ENCODE measurements at regions not wholly inside any gene's neighbourhood (a gene's known extent, or its start where the extent isn't known, plus 50 kb on each side); places are given as distances from the start of the nearest gene placed in this dataset.

DNA sequence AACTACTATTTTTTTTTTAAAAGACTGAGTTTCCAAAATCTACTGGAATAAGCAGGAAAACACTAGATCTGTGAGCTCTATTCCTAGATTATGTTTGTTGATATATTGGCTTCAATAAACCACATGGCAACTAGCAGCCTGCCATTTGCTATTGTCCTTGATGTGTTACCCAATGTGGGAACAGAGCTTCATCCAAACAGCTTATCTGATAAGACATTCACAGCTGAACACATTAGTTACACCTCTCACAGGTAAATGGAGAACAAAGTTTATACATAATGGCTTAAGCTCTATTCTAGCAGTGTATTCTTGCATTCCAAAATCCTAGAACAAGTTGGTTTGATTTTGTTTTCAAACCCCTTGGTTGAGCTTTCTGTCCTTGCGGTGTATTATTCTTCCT is 642.1 kb downstream of the TLE1 start:
- DNase-seq (ENCODE audit: extremely low spot score), result no peak
- ChIA-PET CTCF (no interaction called here), POLR2A (no interaction called here)
- TF ChIP-seq, protein P1, sequence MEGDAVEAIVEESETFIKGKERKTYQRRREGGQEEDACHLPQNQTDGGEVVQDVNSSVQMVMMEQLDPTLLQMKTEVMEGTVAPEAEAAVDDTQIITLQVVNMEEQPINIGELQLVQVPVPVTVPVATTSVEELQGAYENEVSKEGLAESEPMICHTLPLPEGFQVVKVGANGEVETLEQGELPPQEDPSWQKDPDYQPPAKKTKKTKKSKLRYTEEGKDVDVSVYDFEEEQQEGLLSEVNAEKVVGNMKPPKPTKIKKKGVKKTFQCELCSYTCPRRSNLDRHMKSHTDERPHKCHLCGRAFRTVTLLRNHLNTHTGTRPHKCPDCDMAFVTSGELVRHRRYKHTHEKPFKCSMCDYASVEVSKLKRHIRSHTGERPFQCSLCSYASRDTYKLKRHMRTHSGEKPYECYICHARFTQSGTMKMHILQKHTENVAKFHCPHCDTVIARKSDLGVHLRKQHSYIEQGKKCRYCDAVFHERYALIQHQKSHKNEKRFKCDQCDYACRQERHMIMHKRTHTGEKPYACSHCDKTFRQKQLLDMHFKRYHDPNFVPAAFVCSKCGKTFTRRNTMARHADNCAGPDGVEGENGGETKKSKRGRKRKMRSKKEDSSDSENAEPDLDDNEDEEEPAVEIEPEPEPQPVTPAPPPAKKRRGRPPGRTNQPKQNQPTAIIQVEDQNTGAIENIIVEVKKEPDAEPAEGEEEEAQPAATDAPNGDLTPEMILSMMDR (IDR thresholded peaks at IDR 0.05; ENCODE audit: control extremely low read depth, extremely low read depth, low read depth, missing control alignments), result no peak

DNA sequence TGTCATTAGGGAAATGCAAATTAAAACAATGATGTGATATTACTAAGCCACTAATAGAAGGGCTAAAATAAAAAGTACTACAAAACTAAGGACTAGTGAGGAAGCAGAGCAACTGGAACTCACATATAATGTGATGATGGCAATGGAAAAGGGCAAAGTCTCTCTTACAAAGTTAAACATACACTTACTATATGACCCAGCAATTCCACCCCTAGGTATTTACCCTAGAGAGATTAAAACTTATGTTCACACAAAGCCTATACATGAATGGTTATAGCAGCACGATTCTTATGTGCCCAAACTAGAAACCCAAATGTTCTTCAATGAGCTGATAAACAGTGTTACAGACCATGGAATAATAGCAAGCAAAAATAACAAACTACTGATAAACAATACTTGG is 643.7 kb downstream of the TLE1 start:
- TF ChIP-seq, protein P1 (IDR thresholded peaks at IDR 0.05; ENCODE audit: control extremely low read depth, extremely low read depth, low read depth, missing control alignments), result no peak
- DNase-seq (ENCODE audit: extremely low spot score), result no peak
- POLR2A ChIA-PET, result no interaction called here
- CTCF ChIA-PET, result interaction anchor here (1.5 kb wide), 1 partner anchor 29 kb away, joined by 3 read pairs; no protein-coding TSS in a partner anchor

DNA sequence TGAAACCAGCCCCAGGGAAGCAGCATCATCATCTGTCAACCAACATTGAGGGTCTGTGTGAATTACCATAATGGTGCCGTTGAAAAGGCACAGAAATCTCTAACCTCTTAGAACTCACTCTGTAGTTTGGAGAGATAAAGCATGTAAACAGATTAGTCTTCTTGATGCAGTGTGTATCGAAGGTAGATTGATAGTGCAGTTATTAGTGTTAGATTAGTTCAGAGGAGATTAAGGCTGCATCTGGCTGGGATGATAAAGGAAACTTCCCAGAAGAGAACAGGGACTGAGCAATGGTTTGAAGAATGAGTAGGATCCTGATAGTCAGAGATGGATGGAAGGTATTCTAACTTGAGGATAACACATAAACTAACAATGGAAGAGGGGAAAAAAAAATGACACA is 651.5 kb downstream of the TLE1 start:
- ChIA-PET POLR2A (no interaction called here), CTCF (no interaction called here)
- no peak for DNase-seq (ENCODE audit: extremely low spot score)
- TF ChIP-seq, protein P1 (IDR thresholded peaks at IDR 0.05; ENCODE audit: control extremely low read depth, extremely low read depth, low read depth, missing control alignments), result no peak

DNA sequence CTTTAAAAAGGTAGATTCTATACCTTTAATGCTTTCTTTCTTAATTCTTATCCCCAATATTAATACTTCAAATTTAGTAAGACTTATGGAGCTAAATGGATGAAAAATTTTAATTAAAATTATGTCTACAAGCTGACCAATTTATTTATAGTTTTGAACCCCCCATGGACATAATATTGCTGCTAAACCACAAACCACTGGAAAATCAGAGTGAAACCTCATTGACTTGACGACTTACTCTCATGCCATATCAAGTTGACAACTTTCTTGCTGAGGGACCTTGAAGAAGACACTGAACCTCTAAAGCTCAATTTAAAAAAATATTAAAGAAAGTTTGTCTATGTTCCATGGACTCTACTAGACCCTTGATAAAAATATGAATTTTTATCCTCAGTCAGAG is 653.7 kb downstream of the TLE1 start:
- TF ChIP-seq, protein P1 (IDR thresholded peaks at IDR 0.05; ENCODE audit: control extremely low read depth, extremely low read depth, low read depth, missing control alignments), result no peak
- POLR2A ChIA-PET, result no interaction called here
- DNase-seq (ENCODE audit: extremely low spot score), result no peak
- CTCF ChIA-PET, result no interaction called here

DNA sequence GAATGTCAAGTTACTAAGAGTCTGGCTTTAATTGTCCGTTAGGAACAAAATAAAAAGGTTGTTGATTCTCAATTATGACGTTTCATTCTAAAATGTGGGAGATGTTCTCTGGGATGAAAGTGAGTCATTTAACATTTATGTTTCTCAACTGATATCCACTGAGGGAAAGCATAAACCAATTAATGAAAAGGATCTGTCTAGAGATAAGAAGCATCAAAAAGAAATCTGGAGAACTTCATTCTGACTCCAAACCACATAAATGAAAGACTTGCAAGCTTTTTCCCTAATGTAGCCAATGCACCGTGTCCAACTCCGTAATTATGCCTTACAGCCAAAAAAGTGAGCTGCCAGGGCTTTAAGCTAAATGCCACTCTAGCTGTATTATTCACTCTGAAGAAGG is 654.2 kb downstream of the TLE1 start:
- ChIA-PET CTCF (interaction anchor here (1.3 kb wide), 1 partner anchor 9 kb away, joined by 4 read pairs; no protein-coding TSS in a partner anchor), POLR2A (no interaction called here)
- no peak for DNase-seq (ENCODE audit: extremely low spot score)
- TF ChIP-seq, protein P1 (IDR thresholded peaks at IDR 0.05; ENCODE audit: control extremely low read depth, extremely low read depth, low read depth, missing control alignments), result no peak

DNA sequence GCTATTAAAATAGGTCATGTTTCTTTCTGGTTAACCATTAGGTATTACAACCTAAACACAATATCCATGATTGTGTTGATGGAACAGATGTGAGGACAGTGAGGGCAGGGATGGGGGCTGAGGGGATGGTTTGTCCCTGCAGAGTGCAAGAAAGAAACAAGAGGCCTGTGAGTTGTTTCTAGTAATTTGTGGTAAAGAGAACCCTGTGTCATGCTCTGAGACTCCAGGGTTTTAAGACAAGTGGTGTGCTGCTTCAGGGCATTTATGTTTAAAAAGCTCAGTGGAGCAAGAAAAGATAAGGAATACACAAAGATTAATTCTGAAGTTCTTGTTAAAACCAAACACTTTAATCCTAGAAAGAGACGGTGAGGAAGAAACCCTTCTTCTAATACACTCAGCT is 656.5 kb downstream of the TLE1 start:
- POLR2A ChIA-PET, result no interaction called here
- TF ChIP-seq, protein P1 (IDR thresholded peaks at IDR 0.05; ENCODE audit: control extremely low read depth, extremely low read depth, low read depth, missing control alignments), result no peak
- DNase-seq (ENCODE audit: extremely low spot score), result no peak
- CTCF ChIA-PET, result no interaction called here

DNA sequence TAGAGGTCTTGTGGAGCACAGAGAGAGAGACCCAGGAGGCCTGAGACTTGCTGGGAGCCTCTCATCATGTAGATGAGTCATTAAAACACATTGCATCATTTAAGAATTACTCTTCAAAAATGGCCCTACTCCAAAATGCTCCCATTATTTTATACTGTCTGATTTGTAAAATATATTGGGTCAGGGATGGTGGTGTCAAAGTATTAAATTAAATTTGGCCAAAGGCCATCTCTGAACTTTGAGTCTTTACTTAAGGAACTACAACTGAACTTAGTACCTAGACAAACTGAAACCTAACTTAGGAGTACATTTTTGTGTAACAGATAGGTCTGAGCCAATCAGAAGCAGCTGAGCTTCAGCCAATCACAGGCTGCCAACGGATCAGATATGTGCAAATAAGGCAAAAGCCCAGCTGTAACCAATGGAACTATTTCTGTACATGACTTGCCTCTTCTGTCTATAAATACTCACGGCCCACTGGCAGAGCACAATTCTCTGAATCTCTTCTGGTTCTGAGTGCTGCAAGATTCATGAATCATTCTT is 657.2 kb downstream of the TLE1 start:
- ChIA-PET POLR2A (no interaction called here), CTCF (no interaction called here)
- no peak for DNase-seq (ENCODE audit: extremely low spot score)
- TF ChIP-seq, protein P1 (IDR thresholded peaks at IDR 0.05; ENCODE audit: control extremely low read depth, extremely low read depth, low read depth, missing control alignments), result no peak

Data from GM10248 (cell line).